ENCODE measurements at regions not wholly inside any gene's neighbourhood (a gene's known extent, or its start where the extent isn't known, plus 50 kb on each side); places are given as distances from the start of the nearest gene placed in this dataset.

- TF ChIP-seq CTCF (IDR thresholded peaks at IDR 0.05; ENCODE audit: extremely low read depth, insufficient read depth, missing control alignments) = no peak
- no peak for DNase-seq (ENCODE audit: low spot score)
- in situ Hi-C loops (cut with MboI; ENCODE audit: low pct_unique_long_range_greater_than_20kb, low sequenced_read_pairs, unreplicated experiment) = no loop called here
These were observed 292.1 kb downstream of the GASK1B start for GRCh38 chr4:157880761-157881160.

GRCh38 chr4:157854819-157855218 lies 318.0 kb downstream of the GASK1B start:
- DNase-seq (ENCODE audit: low spot score) = no peak
- TF ChIP-seq CTCF (IDR thresholded peaks at IDR 0.05; ENCODE audit: extremely low read depth, insufficient read depth, missing control alignments) = no peak
- in situ Hi-C loops (cut with MboI; ENCODE audit: low pct_unique_long_range_greater_than_20kb, low sequenced_read_pairs, unreplicated experiment) = no loop called here

GRCh38 chr4:157840648-157841047 lies 332.2 kb downstream of the GASK1B start:
- DNase-seq (ENCODE audit: low spot score) = no peak
- in situ Hi-C loops (cut with MboI; ENCODE audit: low pct_unique_long_range_greater_than_20kb, low sequenced_read_pairs, unreplicated experiment) = no loop called here
- no peak for TF ChIP-seq CTCF (IDR thresholded peaks at IDR 0.05; ENCODE audit: extremely low read depth, insufficient read depth, missing control alignments)

- no peak for TF ChIP-seq CTCF (IDR thresholded peaks at IDR 0.05; ENCODE audit: extremely low read depth, insufficient read depth, missing control alignments)
- in situ Hi-C loops (cut with MboI; ENCODE audit: low pct_unique_long_range_greater_than_20kb, low sequenced_read_pairs, unreplicated experiment) = no loop called here
- no peak for DNase-seq (ENCODE audit: low spot score)
These were observed 332.8 kb downstream of the GASK1B start for GRCh38 chr4:157840034-157840433.

- TF ChIP-seq CTCF (IDR thresholded peaks at IDR 0.05; ENCODE audit: extremely low read depth, insufficient read depth, missing control alignments) = no peak
- in situ Hi-C loops (cut with MboI; ENCODE audit: low pct_unique_long_range_greater_than_20kb, low sequenced_read_pairs, unreplicated experiment) = no loop called here
- no peak for DNase-seq (ENCODE audit: low spot score)
These were observed 334.5 kb downstream of the GASK1B start for GRCh38 chr4:157838366-157838765.

- in situ Hi-C loops (cut with MboI; ENCODE audit: low pct_unique_long_range_greater_than_20kb, low sequenced_read_pairs, unreplicated experiment) = no loop called here
- TF ChIP-seq CTCF (IDR thresholded peaks at IDR 0.05; ENCODE audit: extremely low read depth, insufficient read depth, missing control alignments) = no peak
These were observed 335.6 kb downstream of the GASK1B start for GRCh38 chr4:157837071-157837703.

More at GRCh38 chr4:157837071-157837703, 335.6 kb downstream of the GASK1B start:
- DNase-seq (ENCODE audit: low spot score) = no peak

Data from GM13977 (cell line).